ENCODE measurements at regions not wholly inside any gene's neighbourhood (a gene's known extent, or its start where the extent isn't known, plus 50 kb on each side); places are given as distances from the start of the nearest gene placed in this dataset.

- no peaks in the 10 kb centered on the region for H3K9me3 Mint-ChIP-seq
- no peaks in the 10 kb centered on the region for H3K36me3 Mint-ChIP-seq (ENCODE audit: low read depth)
- H3K4me3 Mint-ChIP-seq, result no peak overlapping the region
- no peak overlapping the region for H3K27ac Mint-ChIP-seq
- no peak for DNase-seq
- H3K4me1 Mint-ChIP-seq, result no peaks in the 10 kb centered on the region
- H3K27me3 Mint-ChIP-seq, result no peaks in the 10 kb centered on the region
- ChIA-PET POLR2A (no interaction called here), CTCF (no interaction called here)
Measured at GRCh38 chr6:91600561-91600960, 1013.7 kb upstream of the MAP3K7 start.

- Mint-ChIP-seq H3K9me3 (peaks cover 5% of the 10 kb centered on the region), H3K36me3 (ENCODE audit: low read depth) (no peaks in the 10 kb centered on the region), H3K27ac (no peak overlapping the region), H3K4me3 (no peak overlapping the region), H3K27me3 (no peaks in the 10 kb centered on the region), H3K4me1 (no peaks in the 10 kb centered on the region)
- POLR2A ChIA-PET, result no interaction called here
- CTCF ChIA-PET, result no interaction called here
- no peak for DNase-seq
Measured at GRCh38 chr6:91590191-91590590, 1003.3 kb upstream of the MAP3K7 start.

- no peaks in the 10 kb centered on the region for H3K36me3 Mint-ChIP-seq (ENCODE audit: low read depth)
- no peaks in the 10 kb centered on the region for H3K27me3 Mint-ChIP-seq
- H3K9me3 Mint-ChIP-seq, result no peaks in the 10 kb centered on the region
Measured at GRCh38 chr6:91580635-91581034, 993.8 kb upstream of the MAP3K7 start.

GRCh38 chr6:91575032-91575431 lies 988.2 kb upstream of the MAP3K7 start:
- Mint-ChIP-seq H3K4me1 (no peaks in the 10 kb centered on the region), H3K4me3 (no peak overlapping the region), H3K27ac (no peak overlapping the region), H3K9me3 (no peaks in the 10 kb centered on the region), H3K27me3 (no peaks in the 10 kb centered on the region), H3K36me3 (ENCODE audit: low read depth) (no peaks in the 10 kb centered on the region)
- DNase-seq, result no peak
- ChIA-PET CTCF (no interaction called here), POLR2A (no interaction called here)

More at GRCh38 chr6:91580635-91581034, 993.8 kb upstream of the MAP3K7 start:
- CTCF ChIA-PET, result no interaction called here
- POLR2A ChIA-PET, result no interaction called here
- H3K27ac Mint-ChIP-seq, result no peak overlapping the region
- no peak for DNase-seq
- H3K4me3 Mint-ChIP-seq, result no peak overlapping the region
- no peaks in the 10 kb centered on the region for H3K4me1 Mint-ChIP-seq

GRCh38 chr6:91573826-91574416 lies 987.0 kb upstream of the MAP3K7 start:
- DNase-seq, result no peak
- Mint-ChIP-seq H3K27me3 (no peaks in the 10 kb centered on the region), H3K36me3 (ENCODE audit: low read depth) (no peaks in the 10 kb centered on the region), H3K27ac (no peak overlapping the region), H3K4me3 (no peak overlapping the region), H3K9me3 (no peaks in the 10 kb centered on the region), H3K4me1 (no peaks in the 10 kb centered on the region)
- POLR2A ChIA-PET, result no interaction called here
- CTCF ChIA-PET, result no interaction called here

- no peaks in the 10 kb centered on the region for H3K27me3 Mint-ChIP-seq
- H3K36me3 Mint-ChIP-seq (ENCODE audit: low read depth), result no peaks in the 10 kb centered on the region
- DNase-seq, result no peak
- H3K4me1 Mint-ChIP-seq, result no peaks in the 10 kb centered on the region
- no peak overlapping the region for H3K27ac Mint-ChIP-seq
- no peak overlapping the region for H3K4me3 Mint-ChIP-seq
- POLR2A ChIA-PET, result no interaction called here
- H3K9me3 Mint-ChIP-seq, result no peaks in the 10 kb centered on the region
- CTCF ChIA-PET, result no interaction called here
Measured at GRCh38 chr6:91572878-91573277, 986.0 kb upstream of the MAP3K7 start.

GRCh38 chr6:91569071-91569470 lies 982.2 kb upstream of the MAP3K7 start:
- no peak for DNase-seq
- POLR2A ChIA-PET, result no interaction called here
- no peak overlapping the region for H3K4me3 Mint-ChIP-seq
- no peaks in the 10 kb centered on the region for H3K36me3 Mint-ChIP-seq (ENCODE audit: low read depth)
- no peaks in the 10 kb centered on the region for H3K4me1 Mint-ChIP-seq
- no peaks in the 10 kb centered on the region for H3K9me3 Mint-ChIP-seq
- no peak overlapping the region for H3K27ac Mint-ChIP-seq
- CTCF ChIA-PET, result no interaction called here
- H3K27me3 Mint-ChIP-seq, result no peaks in the 10 kb centered on the region

GRCh38 chr6:91566467-91566866 lies 979.6 kb upstream of the MAP3K7 start:
- no peaks in the 10 kb centered on the region for H3K27me3 Mint-ChIP-seq
- no peak for DNase-seq
- H3K4me1 Mint-ChIP-seq, result no peaks in the 10 kb centered on the region
- no peaks in the 10 kb centered on the region for H3K9me3 Mint-ChIP-seq
- POLR2A ChIA-PET, result no interaction called here
- CTCF ChIA-PET, result no interaction called here
- no peaks in the 10 kb centered on the region for H3K36me3 Mint-ChIP-seq (ENCODE audit: low read depth)
- no peak overlapping the region for H3K4me3 Mint-ChIP-seq
- H3K27ac Mint-ChIP-seq, result no peak overlapping the region

GRCh38 chr6:91565207-91565606 lies 978.3 kb upstream of the MAP3K7 start:
- Mint-ChIP-seq H3K36me3 (ENCODE audit: low read depth) (no peaks in the 10 kb centered on the region), H3K27me3 (no peaks in the 10 kb centered on the region), H3K4me3 (no peak overlapping the region), H3K27ac (no peak overlapping the region), H3K9me3 (no peaks in the 10 kb centered on the region), H3K4me1 (no peaks in the 10 kb centered on the region)
- CTCF ChIA-PET, result no interaction called here
- no peak for DNase-seq
- POLR2A ChIA-PET, result no interaction called here

- Mint-ChIP-seq H3K4me1 (no peaks in the 10 kb centered on the region), H3K9me3 (peaks cover 3% of the 10 kb centered on the region), H3K27me3 (no peaks in the 10 kb centered on the region), H3K36me3 (ENCODE audit: low read depth) (no peaks in the 10 kb centered on the region), H3K4me3 (no peak overlapping the region), H3K27ac (no peak overlapping the region)
- CTCF ChIA-PET, result no interaction called here
- no peak for DNase-seq
- POLR2A ChIA-PET, result no interaction called here
Measured at GRCh38 chr6:91562955-91563354, 976.1 kb upstream of the MAP3K7 start.

GRCh38 chr6:91560409-91560808 lies 973.5 kb upstream of the MAP3K7 start:
- no peak for DNase-seq
- POLR2A ChIA-PET, result no interaction called here
- H3K27ac Mint-ChIP-seq, result no peak overlapping the region
- H3K4me3 Mint-ChIP-seq, result no peak overlapping the region
- peaks cover 3% of the 10 kb centered on the region for H3K9me3 Mint-ChIP-seq
- no peaks in the 10 kb centered on the region for H3K36me3 Mint-ChIP-seq (ENCODE audit: low read depth)
- no peaks in the 10 kb centered on the region for H3K27me3 Mint-ChIP-seq
- H3K4me1 Mint-ChIP-seq, result no peaks in the 10 kb centered on the region
- CTCF ChIA-PET, result no interaction called here

- no peak for DNase-seq
- POLR2A ChIA-PET, result no interaction called here
- Mint-ChIP-seq H3K9me3 (no peaks in the 10 kb centered on the region), H3K27me3 (no peaks in the 10 kb centered on the region), H3K36me3 (ENCODE audit: low read depth) (no peaks in the 10 kb centered on the region), H3K4me1 (no peaks in the 10 kb centered on the region), H3K4me3 (no peak overlapping the region), H3K27ac (no peak overlapping the region)
- CTCF ChIA-PET, result no interaction called here
Measured at GRCh38 chr6:91540902-91541301, 954.0 kb upstream of the MAP3K7 start.

- Mint-ChIP-seq H3K36me3 (ENCODE audit: low read depth) (no peaks in the 10 kb centered on the region), H3K27ac (no peak overlapping the region), H3K27me3 (no peaks in the 10 kb centered on the region), H3K4me3 (no peak overlapping the region), H3K9me3 (no peaks in the 10 kb centered on the region), H3K4me1 (no peaks in the 10 kb centered on the region)
- POLR2A ChIA-PET, result no interaction called here
- CTCF ChIA-PET, result no interaction called here
- DNase-seq, result no peak
Measured at GRCh38 chr6:91539456-91539855, 952.6 kb upstream of the MAP3K7 start.

GRCh38 chr6:91538622-91539021 lies 951.8 kb upstream of the MAP3K7 start:
- no peak for DNase-seq
- no peaks in the 10 kb centered on the region for H3K27me3 Mint-ChIP-seq
- H3K27ac Mint-ChIP-seq, result no peak overlapping the region
- no peaks in the 10 kb centered on the region for H3K4me1 Mint-ChIP-seq
- H3K9me3 Mint-ChIP-seq, result no peaks in the 10 kb centered on the region
- no peaks in the 10 kb centered on the region for H3K36me3 Mint-ChIP-seq (ENCODE audit: low read depth)
- CTCF ChIA-PET, result no interaction called here
- H3K4me3 Mint-ChIP-seq, result no peak overlapping the region
- POLR2A ChIA-PET, result no interaction called here

- H3K27ac Mint-ChIP-seq, result no peak overlapping the region
- ChIA-PET CTCF (no interaction called here), POLR2A (no interaction called here)
- DNase-seq, result no peak
- H3K27me3 Mint-ChIP-seq, result no peaks in the 10 kb centered on the region
- H3K36me3 Mint-ChIP-seq (ENCODE audit: low read depth), result no peaks in the 10 kb centered on the region
- H3K4me3 Mint-ChIP-seq, result no peak overlapping the region
- no peaks in the 10 kb centered on the region for H3K9me3 Mint-ChIP-seq
- no peaks in the 10 kb centered on the region for H3K4me1 Mint-ChIP-seq
Measured at GRCh38 chr6:91534614-91535013, 947.7 kb upstream of the MAP3K7 start.
